SK-N-SH (cell line): ENCODE measurements at regions not wholly inside any gene's neighbourhood (a gene's known extent, or its start where the extent isn't known, plus 50 kb on each side); places are given as distances from the start of the nearest gene placed in this dataset.

ENCODE experiments used
- CTCF ChIA-PET: fragments of 300-600, 350-600 bp; formaldehyde crosslinking; extraction: SDS; loops from one replicate; lab custom pipeline; 2021; lab: Yijun Ruan, JAX
- POLR2A ChIA-PET: fragments of 350-600 bp; sonication (Branson Sonifier 250); formaldehyde crosslinking; extraction: SDS; loops from one replicate; lab custom pipeline; 2020; ENCODE audit warnings: antibody characterized with exemption, inconsistent platforms; lab: Yijun Ruan, JAX
- DNase-seq: peaks from one replicate; pipeline ENCODE4 v3.0.0; 2012
- H2AFZ ChIP-seq: fragments of 200-600 bp; sonication (generic); 2 replicates; pipeline ENCODE4 v1.8.1; 2016; ENCODE audit warnings: antibody characterized with exemption, mild to moderate bottlenecking, low read depth
- H3F3A ChIP-seq: fragments of 200-600 bp; sonication (generic); replicated peaks from 2 replicates; pipeline ENCODE3; 2016; ENCODE audit warnings: antibody characterized with exemption, mild to moderate bottlenecking; ENCODE audit not compliant: insufficient read depth
- H3K27ac ChIP-seq, 2 experiments: fragments of 200-500 bp in 1 of 2; fragments of 200-600 bp in 1 of 2; sonication (Bioruptor generic) in 1 of 2; sonication (generic), shearing (Covaris generic) in 1 of 2; 2 replicates each; pipeline versions ENCODE4 v1.5.1 to v1.6.1; 2014 to 2016; ENCODE audit warnings: low read depth in 2 of 2, inconsistent platforms in 1 of 2, low read length in 1 of 2, mild to moderate bottlenecking in 1 of 2, mixed read lengths in 1 of 2
- H3K27me3 ChIP-seq: fragments of 200-600 bp; sonication (generic), shearing (Covaris generic); 2 replicates; pipeline ENCODE4 v1.6.1; 2016; ENCODE audit warnings: mixed run types; ENCODE audit not compliant: insufficient read depth
- H3K36me3 ChIP-seq, 2 experiments: fragments of 200-500 bp in 1 of 2; fragments of 200-600 bp in 1 of 2; sonication (Bioruptor generic) in 1 of 2; sonication (generic) in 1 of 2; replicated peaks in 1 of 2; 2 replicates each; pipeline versions ENCODE3 to v1.5.1; 2014 to 2016; ENCODE audit warnings: low read length in 1 of 2, mild to moderate bottlenecking in 1 of 2; ENCODE audit not compliant: insufficient read depth in 2 of 2, control insufficient read depth in 1 of 2
- H3K4me1 ChIP-seq, 2 experiments: fragments of 200-500 bp in 1 of 2; fragments of 200-600 bp in 1 of 2; sonication (Bioruptor generic) in 1 of 2; sonication (generic), shearing (Covaris generic) in 1 of 2; 2 replicates each; pipeline versions ENCODE4 v1.5.1 to v1.6.1; 2014 to 2016; ENCODE audit warnings: low read depth in 1 of 2, low read length in 1 of 2, mixed run types in 1 of 2; ENCODE audit not compliant: insufficient read depth in 2 of 2, control insufficient read depth in 1 of 2
- H3K4me2 ChIP-seq: fragments of 200-600 bp; sonication (generic), shearing (Covaris generic); 2 replicates; pipeline ENCODE4 v1.6.1; 2017; ENCODE audit warnings: mixed run types
- H3K4me3 ChIP-seq, 2 experiments: fragments of 200-500 bp in 1 of 2; fragments of 200-600 bp in 1 of 2; sonication (Bioruptor generic) in 1 of 2; sonication (generic), shearing (Covaris generic) in 1 of 2; 2 replicates each; pipeline versions ENCODE4 v1.5.1 to v1.8.1; 2014 to 2016; ENCODE audit warnings: low read depth in 2 of 2, inconsistent platforms in 1 of 2, low read length in 1 of 2, mild to moderate bottlenecking in 1 of 2, mixed read lengths in 1 of 2, moderate library complexity in 1 of 2
- H3K79me2 ChIP-seq: fragments of 200-600 bp; sonication (generic); 2 replicates; pipeline ENCODE4 v1.8.1; 2017; ENCODE audit warnings: mild to moderate bottlenecking; ENCODE audit not compliant: insufficient read depth
- H3K9ac ChIP-seq: fragments of 200-600 bp; sonication (generic); 2 replicates; pipeline ENCODE4 v1.6.1; 2017; ENCODE audit warnings: mixed run types
- H3K9me2 ChIP-seq: fragments of 200-600 bp; sonication (generic); 2 replicates; pipeline ENCODE4 v1.6.1; 2017; ENCODE audit warnings: mixed run types
- H3K9me3 ChIP-seq: fragments of 200-600 bp; sonication (generic); 2 replicates; pipeline ENCODE4 v1.6.1; 2017; ENCODE audit warnings: mixed run types, mild to moderate bottlenecking, moderate library complexity
- H4K20me1 ChIP-seq: fragments of 200-600 bp; sonication (generic); 2 replicates; pipeline ENCODE4 v1.6.1; 2017; ENCODE audit warnings: mild to moderate bottlenecking, mixed run types; ENCODE audit not compliant: insufficient read depth
- CHD2 ChIP-seq: fragments of 150-350 bp; IDR thresholded peaks from 2 replicates; pipeline ENCODE4 v1.6.1; 2018; ENCODE audit warnings: low read length; ENCODE audit not compliant: partially characterized antibody
- ELF1 ChIP-seq: IDR thresholded peaks from 2 replicates; pipeline ENCODE4 v1.4.0; 2012
- EP300 ChIP-seq, 2 experiments: IDR thresholded peaks; 2 replicates each; pipeline versions ENCODE4 v1.4.0 to v1.6.1; 2012; ENCODE audit warnings: borderline replicate concordance in 1 of 2, low read depth in 1 of 2, low read length in 1 of 2
- EZH2phosphoT487 ChIP-seq: fragments of 200-600 bp; sonication (generic); IDR thresholded peaks from 2 replicates; pipeline ENCODE4 v1.6.1; 2017; ENCODE audit warnings: low read depth, mixed run types, mild to moderate bottlenecking, antibody characterized with exemption, moderate library complexity, borderline replicate concordance
- FOXJ3 ChIP-seq: sonication (generic); formaldehyde crosslinking; IDR thresholded peaks from 2 replicates; pipeline ENCODE4 v1.5.1; 2020; ENCODE audit warnings: mild to moderate bottlenecking, missing genetic modification reagents
- FOXM1 ChIP-seq: IDR thresholded peaks from 2 replicates; pipeline ENCODE4 v1.4.0; 2012; ENCODE audit warnings: low read depth, mild to moderate bottlenecking
- JUND ChIP-seq: IDR thresholded peaks from 2 replicates; pipeline ENCODE4 v1.4.0; 2012
- NFIC ChIP-seq: IDR thresholded peaks from 2 replicates; pipeline ENCODE4 v1.4.0; 2012; ENCODE audit warnings: borderline replicate concordance
- NRF1 ChIP-seq: IDR thresholded peaks from 2 replicates; pipeline ENCODE4 v1.6.1; 2012; ENCODE audit warnings: low read depth, mild to moderate bottlenecking, low read length
- POLR2AphosphoS5 ChIP-seq: IDR thresholded peaks from 2 replicates; pipeline ENCODE4 v1.6.1; 2012; ENCODE audit warnings: low read depth, low read length
- RCOR1 ChIP-seq: fragments of 150-350 bp; IDR thresholded peaks from 2 replicates; pipeline ENCODE4 v1.6.1; 2017; ENCODE audit warnings: antibody characterized with exemption, low read length
- RFX5 ChIP-seq: IDR thresholded peaks from 2 replicates; pipeline ENCODE4 v1.6.1; 2012; ENCODE audit warnings: mild to moderate bottlenecking, improper control_type of control experiment, low read length
- RXRA ChIP-seq: IDR thresholded peaks from 2 replicates; pipeline ENCODE4 v1.4.0; 2012; ENCODE audit warnings: low read depth, mild to moderate bottlenecking, borderline replicate concordance
- TAF1 ChIP-seq: IDR thresholded peaks from 2 replicates; pipeline ENCODE4 v1.6.1; 2012; ENCODE audit warnings: low read depth, mild to moderate bottlenecking, low read length, moderate library complexity, borderline replicate concordance
- TEAD4 ChIP-seq: IDR thresholded peaks from 2 replicates; pipeline ENCODE4 v1.4.0; 2012; ENCODE audit warnings: mild to moderate bottlenecking, borderline replicate concordance; ENCODE audit not compliant: insufficient read depth
- USF1 ChIP-seq: IDR thresholded peaks from 2 replicates; pipeline ENCODE4 v1.4.0; 2012; ENCODE audit warnings: low read depth, borderline replicate concordance
- USF2 ChIP-seq: fragments of 150-350 bp; IDR thresholded peaks from 2 replicates; pipeline ENCODE4 v1.6.1; 2017; ENCODE audit warnings: antibody characterized with exemption, low read length, low read depth, borderline replicate concordance
- ZBTB33 ChIP-seq: IDR thresholded peaks from 2 replicates; pipeline ENCODE4 v1.4.0; 2012; ENCODE audit warnings: low read depth, borderline replicate concordance
- TF ChIP-seq, protein P1 (sequence below): IDR thresholded peaks from 2 replicates; pipeline ENCODE4 v1.4.0; 2012; ENCODE audit warnings: low read depth
- TF ChIP-seq, protein P2 (sequence below): IDR thresholded peaks from 2 replicates; pipeline ENCODE4; 2012

- ChIA-PET POLR2A (no interaction called here), CTCF (no interaction called here)
- Histone ChIP-seq H3K9ac (no peak overlapping the region), H3K4me1 (no peaks in the 10 kb centered on the region), H3K79me2 (no peaks in the 10 kb centered on the region), H3K9me3 (no peaks in the 10 kb centered on the region), H3K27me3 (no peaks in the 10 kb centered on the region), H3K4me3 (no peak overlapping the region), H3K36me3 (no peaks in the 10 kb centered on the region), H4K20me1 (no peaks in the 10 kb centered on the region), H3K4me2 (no peak overlapping the region), H3K27ac (no peak overlapping the region), H2AFZ (no peak overlapping the region), H3K9me2 (no peaks in the 10 kb centered on the region), H3F3A (no peaks in the 10 kb centered on the region)
- TF ChIP-seq USF2 (no peak), TAF1 (no peak), ZBTB33 (no peak), JUND (no peak), TEAD4 (no peak), ELF1 (no peak), RXRA (no peak), FOXJ3 (CRISPR knock-in tag) (no peak), CHD2 (no peak), RFX5 (no peak), NRF1 (no peak), USF1 (no peak), EZH2phosphoT487 (no peak), NFIC (no peak), POLR2AphosphoS5 (no peak), FOXM1 (no peak), EP300 (IDR thresholded peaks at IDR 0.05; ENCODE audit: borderline replicate concordance in 1 of 2, low read depth in 1 of 2, low read length in 1 of 2) (no peak), RCOR1 (no peak)
- TF ChIP-seq, protein P1, sequence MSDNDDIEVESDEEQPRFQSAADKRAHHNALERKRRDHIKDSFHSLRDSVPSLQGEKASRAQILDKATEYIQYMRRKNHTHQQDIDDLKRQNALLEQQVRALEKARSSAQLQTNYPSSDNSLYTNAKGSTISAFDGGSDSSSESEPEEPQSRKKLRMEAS: no peak
- TF ChIP-seq, protein P2, sequence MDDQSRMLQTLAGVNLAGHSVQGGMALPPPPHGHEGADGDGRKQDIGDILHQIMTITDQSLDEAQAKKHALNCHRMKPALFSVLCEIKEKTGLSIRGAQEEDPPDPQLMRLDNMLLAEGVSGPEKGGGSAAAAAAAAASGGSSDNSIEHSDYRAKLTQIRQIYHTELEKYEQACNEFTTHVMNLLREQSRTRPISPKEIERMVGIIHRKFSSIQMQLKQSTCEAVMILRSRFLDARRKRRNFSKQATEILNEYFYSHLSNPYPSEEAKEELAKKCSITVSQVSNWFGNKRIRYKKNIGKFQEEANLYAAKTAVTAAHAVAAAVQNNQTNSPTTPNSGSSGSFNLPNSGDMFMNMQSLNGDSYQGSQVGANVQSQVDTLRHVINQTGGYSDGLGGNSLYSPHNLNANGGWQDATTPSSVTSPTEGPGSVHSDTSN: no peak
- no peak for DNase-seq
Measured at GRCh38 chr12:30269496-30269895, 426.2 kb downstream of the IPO8 start.
